Kidney tubule cell (primary cell): ENCODE measurements at regions not wholly inside any gene's neighbourhood (a gene's known extent, or its start where the extent isn't known, plus 50 kb on each side); places are given as distances from the start of the nearest gene placed in this dataset.
"Not testable (repeated sequence)": the region's sequence is repeated elsewhere in the genome, so short reads cannot be mapped to it uniquely, and the experiment has no call there.

ENCODE experiments used
- DNase-seq: peaks from one replicate; pipeline ENCODE4 v3.0.0-alpha.2; 2018; ENCODE audit warnings: low spot score

DNA sequence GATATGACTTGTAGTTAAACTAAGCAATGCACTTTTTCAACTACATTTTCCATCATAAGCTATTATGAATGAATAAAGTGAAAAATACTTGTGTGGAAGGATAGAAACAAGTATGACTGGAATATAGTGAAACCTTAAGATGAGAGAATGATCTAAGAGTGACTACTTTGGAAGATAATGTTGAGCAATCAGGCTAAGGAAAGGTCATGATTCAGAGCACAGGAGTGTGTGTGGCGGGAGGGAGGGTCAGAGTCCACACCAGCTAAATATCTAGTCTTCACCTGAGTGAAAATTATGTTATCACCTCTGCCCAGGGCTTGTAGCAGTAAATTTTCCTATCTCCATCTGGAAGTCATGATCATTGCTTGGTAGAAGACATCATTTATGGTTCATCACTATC is 833.4 kb upstream of the ATXN8OS start:
- DNase-seq, result peak; percentile 57

DNA sequence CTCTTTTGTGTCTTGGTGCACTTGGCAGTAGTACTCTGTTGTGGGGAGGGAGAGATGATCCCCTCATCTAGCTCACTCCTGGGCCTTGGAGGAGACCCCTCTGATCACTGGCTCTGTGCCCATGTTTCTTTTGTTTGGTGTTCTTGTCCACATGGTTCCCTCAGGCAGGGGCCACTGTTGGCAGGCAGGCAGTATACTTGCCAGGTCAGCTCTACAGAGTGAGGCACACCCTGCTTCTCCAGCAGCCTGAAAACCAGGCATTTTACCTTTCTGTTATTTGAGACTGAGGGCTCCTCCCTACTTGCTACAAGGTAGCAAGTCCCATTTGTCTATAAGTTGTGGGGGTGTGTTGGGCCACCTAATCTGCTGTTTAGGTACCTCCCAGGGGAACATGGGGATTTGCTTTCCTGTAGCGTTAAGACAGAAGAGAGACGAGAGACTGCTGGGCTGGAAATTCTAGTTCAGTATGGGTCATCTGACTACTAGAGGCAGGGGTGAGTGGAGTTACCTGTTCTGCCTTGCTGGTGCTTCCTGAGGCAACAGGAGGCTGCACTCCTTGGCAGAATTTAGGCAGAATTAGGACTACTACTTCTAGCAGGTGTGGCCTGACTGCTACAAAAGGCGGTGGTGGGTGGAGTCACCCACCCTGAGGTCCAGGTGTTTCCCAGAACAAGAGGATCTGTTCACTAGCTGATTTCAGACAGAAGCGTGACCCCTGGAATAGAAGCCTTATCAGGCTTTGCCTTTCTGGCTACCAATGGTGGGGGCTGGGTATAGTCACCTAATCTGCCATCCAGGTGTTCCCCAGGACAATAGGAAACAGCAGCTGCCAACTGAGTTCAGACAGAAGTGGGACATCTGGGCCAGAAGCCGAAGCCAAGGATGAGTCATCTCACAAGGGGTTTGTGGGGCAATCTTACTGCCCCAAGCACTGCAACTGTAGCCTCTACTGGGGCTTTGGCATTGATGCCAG is 843.0 kb upstream of the ATXN8OS start:
- DNase-seq, result no peak

DNA sequence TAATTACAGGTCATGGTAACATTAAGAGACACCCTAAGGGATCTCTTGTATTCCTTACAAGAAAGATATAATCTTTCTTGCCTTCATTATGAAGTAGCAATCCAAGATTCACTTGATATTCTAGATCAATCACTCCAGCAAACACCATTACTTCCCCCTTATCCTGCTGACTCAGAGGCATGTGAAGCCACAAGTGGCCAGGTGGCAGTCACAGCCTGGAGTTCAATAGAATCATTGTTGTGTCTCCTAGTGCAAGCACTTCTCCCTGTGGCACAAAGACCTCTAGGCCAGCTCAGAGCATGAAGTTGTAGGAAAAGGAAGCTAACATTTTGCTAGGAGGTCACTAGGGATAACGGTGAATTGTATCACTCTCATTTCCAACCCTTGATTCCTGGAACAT is 864.3 kb upstream of the ATXN8OS start:
- DNase-seq, result peak; percentile 50

DNA sequence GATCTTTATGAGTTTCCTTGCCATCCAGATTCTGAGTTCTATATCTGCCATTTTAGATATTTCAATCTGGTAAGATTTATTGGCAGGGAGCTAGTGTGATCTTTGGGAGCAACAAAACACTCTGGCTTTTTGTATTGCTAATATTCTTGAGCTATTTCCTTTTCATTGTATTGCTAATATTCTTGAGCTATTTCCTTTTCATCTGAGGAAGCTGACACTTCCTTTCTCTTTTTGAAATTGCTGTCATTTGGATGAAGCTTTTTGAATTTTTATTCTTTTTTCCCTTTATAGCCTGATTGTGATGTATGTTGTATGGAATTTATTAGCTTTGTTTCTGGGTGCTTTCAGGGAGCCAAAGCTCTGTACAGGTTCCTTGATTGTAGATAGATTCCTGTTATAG is 873.5 kb upstream of the ATXN8OS start:
- no peak for DNase-seq

DNA sequence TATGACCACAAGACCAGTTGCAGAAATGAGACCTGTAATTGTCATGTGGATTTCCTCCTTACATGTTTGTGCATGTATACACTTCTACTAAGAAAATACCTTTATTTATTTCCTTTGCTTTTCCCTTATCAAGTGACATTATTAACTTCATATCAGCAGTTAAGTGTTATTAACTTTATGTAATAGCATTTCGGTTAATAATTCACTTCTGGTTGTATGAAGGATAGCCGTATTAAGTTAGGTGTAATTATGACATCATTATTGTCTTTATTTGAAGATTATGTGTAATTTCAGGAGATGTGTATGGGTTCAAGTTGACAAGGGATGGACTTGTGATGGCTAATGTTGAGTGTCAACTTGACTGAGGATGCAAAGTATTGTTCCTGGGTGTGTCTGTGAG is 881.2 kb upstream of the ATXN8OS start:
- DNase-seq, result no peak

DNA sequence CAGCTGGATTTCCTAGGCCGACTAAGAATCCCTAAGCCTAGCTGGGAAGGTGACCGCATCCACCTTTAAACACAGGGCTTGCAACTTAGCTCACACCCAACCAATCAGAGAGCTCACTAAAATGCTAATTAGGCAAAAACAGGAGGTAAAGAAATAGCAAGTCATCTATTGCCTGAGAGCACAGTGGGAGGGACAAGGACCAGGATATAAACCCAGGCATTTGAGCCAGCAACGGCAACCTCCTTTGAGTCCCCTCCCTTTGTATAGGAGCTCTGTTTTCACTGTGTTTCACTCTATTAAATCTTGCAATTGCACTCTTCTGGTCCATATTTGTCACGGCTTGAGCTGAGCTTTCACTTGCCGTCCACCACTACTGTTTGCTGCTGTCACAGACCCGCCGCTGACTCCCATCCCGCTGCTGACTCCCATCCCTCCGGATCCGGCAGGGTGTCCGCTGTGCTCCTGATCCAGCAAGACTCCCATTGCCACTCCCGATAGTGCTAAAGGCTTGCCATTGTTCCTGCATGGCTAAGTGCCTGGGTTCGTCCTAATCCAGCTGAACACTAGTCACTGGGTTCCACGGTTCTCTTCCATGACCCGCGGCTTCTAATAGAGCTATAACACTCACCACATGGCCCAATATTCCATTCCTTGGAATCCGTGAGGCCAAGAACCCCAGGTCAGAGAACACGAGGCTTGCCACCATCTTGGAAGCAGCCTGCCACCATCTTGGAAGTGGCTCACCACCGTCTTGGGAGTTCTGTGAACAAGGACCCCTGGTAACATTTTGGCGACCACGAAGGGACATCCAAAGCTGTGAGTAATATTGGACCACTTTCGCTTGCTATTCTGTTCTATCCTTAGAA is 885.8 kb upstream of the ATXN8OS start:
- not testable (repeated sequence) for DNase-seq

DNA sequence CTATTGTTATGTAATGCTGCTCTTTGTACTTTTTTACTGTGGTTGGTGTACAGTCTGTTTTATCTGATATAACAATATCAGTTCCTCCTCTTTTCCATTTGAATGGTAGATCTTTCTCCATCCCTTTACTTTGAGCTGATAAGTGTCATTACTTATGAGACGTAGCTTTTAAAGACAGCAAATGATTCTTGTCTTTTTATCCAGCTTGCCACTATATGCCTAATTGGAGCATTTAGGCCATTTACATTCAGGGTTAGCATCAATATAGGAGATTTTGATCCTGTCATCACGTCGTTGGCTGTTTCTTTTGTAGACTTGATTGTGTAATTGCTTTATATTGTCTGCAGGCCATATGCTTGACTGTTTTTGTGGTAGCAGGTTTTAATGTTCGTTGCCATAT is 894.2 kb upstream of the ATXN8OS start:
- no peak for DNase-seq

DNA sequence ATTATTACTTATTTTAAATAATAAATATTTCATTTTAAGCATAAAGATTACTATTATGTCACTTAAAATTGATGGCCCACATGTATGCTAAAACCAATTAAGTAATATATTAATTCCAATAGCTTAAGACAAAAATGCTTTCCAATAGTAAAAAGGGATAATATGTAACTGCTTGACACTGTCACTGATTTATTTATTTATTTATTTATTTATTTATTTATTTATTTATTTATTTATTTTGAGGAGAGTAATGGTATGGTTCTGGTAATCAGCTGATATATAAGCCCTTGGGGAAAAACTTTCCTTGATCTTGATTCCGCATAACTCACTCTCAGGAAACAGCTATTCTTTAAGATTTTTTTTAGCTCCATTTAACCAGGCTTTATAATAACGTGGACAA is 903.0 kb upstream of the ATXN8OS start:
- no peak for DNase-seq

DNA sequence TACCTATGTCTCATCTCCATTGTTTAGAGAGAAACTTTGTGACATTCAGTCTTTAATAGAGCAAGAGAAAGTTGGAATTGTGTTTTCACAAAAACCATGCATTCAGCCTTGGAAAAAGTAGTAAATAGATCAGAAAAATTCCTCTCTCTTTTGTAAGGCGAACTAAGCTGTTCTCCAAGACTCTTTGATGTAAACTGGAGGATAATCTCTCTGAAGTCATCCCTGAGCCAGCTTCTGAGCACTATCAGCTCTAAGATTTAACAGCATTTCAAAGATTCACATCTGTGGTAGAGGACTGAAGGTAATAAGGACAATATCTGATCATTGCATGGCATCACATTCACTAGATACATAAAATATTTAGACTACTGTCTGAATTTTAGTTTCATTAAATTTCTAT is 904.6 kb upstream of the ATXN8OS start:
- DNase-seq, result no peak

DNA sequence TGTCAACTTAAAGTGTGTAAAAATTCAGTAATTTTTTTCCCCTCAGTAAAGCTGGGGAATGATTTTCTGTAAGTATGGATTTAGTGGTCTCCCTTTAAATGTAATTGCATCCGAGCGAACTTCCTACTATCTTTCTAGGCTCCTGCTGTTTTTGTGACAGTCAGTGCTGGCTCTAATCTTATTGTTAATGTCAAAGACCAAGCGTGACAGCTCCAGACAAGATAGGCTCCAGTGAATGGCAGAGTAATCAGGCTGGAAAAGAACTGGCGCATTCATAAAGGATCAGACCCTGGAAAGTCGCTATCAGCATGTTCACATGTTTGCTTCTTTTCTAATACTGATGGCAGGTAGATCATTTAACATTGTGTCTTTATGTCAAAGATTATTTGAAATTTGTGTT is 908.0 kb upstream of the ATXN8OS start:
- no peak for DNase-seq

DNA sequence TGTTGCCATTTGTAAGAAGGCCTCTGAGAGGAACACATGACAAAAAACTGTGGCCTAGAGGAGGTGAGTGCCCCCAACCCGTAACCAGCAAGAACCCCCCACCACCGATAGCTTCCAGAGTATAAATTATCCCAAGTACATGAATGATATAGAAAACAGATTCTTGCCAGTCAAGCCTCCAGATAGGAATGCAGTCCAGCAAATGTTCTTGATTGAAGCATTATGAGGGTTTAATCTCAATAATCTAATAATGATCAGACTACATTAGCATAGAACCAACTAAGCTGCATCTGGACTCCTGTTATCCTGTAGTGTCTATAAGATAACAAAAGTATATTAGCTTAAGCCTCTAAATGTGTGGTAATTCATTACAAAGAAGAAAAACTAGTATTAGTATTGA is 908.9 kb upstream of the ATXN8OS start:
- DNase-seq, result no peak

DNA sequence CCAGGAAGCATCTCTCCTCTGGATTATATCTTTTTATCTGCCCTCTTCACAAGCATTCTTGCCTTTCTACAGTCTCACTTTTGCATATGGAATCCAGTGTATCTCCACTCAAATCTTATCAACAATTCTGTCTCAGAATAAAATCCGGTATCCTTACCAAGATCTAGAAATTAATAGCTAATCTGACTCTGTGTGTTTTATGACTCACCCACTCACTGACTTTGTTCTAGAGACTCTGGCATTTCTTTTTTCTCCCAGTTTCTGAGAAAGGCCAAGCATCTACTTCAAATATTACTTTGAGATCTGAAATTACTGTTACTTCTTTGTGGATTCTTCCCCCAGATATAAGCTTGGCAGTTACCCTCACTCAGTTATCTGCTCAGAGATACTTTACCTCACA is 913.5 kb upstream of the ATXN8OS start:
- peak; percentile 32 for DNase-seq

DNA sequence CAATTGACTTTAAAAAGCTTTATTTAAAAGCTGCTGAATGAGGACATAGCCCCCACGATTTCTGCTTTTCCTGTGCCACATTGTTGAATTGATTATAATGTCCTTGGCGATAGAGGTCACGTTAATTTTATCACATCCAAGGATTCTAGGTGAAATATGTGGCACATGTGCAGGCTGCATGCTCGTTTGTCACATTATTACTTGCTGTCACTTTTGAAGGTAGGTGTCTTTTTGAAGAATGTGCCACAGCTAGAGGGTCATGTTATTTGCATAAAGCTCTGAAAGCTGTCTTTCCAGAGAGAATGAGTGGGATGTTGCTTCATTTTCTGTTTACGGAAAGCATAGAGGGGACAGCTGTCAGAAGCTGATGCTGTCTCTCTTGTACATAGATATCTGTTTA is 927.6 kb upstream of the ATXN8OS start:
- DNase-seq, result no peak

DNA sequence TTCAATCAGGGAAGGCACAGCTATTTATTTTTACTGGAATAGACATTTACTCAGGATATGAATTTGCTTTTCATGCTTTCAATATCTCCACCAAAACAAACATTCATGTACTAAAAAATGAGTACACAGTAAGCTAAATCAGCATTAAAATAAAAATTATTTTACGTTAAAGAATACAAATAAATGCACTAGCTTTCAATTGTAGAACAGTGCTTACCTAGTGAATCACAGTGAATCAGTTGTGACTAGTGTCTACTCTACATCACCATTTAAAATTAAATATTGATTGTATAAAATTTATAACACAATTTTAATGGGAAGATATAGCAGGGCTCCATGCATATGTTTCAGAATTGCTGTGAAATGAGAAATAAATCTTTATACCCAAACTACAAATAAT is 929.6 kb upstream of the ATXN8OS start:
- no peak for DNase-seq

DNA sequence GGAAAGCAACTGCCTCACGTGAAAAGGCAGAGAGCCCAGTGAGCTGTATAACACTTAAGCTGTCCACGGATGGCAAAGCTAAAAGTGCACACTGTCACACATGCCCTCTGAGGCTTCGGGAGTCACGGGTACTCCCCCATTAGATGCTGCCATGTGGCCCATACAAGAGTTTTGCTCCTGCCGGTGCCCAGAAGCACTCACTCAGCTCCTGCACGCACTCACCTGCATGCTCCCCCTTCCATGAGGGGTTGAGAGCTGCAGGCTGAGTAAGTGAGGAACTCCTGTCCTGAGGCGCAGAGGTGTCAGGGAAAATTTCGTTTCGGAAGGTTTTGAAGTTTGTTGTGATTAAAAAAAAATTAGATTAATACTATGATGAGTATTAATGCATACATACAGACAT is 939.2 kb upstream of the ATXN8OS start:
- DNase-seq, result no peak

DNA sequence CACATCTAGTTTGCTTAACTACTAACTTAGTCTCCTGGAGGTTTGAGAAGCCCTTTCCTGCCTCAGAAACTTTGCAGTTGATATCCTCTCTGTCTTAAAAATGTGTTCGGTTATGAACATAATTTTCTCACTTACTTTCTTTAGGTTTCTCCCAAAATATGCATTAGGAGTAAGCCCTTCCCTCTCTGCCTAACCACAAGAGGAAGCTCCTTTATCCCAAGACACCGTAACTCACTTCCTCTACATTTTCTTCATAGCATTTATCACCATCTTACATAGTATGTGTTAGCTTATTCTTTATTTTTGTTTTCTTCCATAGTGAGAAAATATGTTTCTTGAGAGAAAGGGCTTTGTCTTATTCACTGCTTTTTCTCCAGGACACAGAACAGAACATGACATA is 952.5 kb upstream of the ATXN8OS start:
- no peak for DNase-seq

DNA sequence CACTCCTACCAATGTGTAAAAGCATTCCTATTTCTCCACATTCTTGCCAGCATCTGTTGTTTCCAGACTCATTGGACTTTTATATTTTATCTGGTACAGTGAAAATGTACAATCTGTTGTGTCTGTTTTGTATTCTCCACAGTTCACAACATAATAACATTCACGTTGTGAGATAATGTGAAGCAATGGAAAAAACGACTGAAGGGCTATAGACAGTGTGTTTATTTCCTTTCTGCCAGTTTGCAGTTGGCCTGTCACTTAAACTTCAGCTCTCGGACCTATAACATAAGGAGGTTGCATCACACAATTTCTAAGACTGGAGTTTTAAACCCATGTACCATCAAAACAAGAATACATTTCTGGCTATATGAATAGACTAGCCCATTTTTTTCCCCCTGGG is 965.5 kb upstream of the ATXN8OS start:
- no peak for DNase-seq

DNA sequence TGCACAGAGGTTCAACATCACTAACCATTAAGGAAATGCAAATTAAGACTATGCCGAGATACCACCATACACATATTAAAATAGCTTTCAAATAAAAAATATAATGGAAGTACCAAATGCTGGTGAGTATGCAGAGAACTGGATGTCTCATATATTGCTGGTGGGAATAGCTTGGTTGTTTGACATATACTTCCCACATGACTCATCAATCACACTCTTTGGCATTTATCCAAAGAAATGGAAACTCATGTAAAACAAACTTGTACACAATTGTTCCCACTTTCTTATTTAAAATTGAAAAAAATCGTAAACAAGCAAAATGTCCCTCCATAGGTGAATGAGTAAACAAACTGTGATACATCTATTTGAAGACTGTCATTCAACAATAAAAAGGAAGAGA is 982.6 kb upstream of the ATXN8OS start:
- peak; percentile 1 for DNase-seq

DNA sequence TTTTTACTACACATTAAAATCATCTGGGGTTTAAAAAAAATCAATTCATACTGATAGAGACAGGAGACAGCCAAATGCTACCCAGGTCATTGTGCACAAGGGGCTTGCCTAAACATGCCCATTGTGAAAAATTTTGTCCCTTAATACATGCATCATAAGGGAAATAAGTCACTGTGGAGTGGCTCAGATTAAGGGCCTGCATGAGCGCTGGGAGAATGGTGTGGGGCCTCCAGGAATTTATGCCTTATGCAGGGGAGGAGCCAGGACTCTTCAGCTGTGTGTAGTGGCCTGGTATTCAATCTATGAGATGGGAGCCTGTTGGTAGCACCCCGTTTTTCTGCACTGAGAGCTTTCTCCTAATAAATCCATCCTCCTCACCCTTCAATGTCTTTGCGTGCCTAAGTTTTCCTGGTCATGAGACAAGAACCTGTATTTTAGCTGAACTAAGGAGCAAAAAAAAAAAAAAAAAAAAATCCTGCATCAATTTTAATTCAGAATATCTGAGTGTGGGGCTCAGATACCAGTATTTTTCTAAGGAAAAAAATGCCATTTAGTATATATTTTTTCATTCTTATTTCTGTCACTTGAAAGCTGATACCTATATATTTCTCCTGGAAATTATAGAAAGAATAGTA is 997.6 kb upstream of the ATXN8OS start:
- no peak for DNase-seq

DNA sequence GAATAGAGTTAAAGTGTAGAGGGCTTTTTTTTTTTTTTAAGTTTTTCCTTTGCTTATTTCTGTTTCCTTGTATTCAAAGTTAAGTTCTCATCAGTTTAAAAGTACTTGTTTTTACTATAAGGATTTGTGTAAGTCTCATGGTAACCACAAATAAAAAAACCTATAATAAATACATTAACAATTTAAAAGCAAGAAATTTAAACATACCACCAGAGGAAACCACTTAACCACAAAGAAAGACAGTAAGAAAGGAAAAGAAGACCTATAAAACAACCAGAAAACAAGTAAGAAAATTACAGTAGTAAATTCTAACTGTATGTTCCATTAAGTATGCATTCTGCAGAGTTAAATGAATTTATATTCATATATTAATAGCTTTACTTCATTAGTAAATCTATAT is 999.1 kb upstream of the ATXN8OS start:
- no peak for DNase-seq

DNA sequence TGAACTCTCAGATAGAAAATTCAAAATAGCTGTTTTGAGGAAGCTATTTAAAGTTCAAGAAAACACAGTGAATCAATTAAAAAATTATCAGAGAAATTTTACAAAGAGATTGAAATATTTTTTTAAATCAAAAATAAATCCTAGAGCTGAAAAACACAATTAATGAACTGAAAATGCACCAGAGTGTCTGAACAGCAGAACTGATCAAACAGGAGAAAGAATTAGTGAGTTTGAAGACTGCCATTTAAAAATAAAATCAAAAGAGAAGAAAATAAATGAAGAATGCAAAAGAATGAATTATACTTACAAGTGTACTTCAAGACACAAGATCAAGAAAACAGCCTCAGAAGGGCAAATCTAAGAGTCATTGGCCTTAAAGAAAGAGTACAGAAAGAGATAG is 1000.2 kb upstream of the ATXN8OS start:
- DNase-seq, result no peak

DNA sequence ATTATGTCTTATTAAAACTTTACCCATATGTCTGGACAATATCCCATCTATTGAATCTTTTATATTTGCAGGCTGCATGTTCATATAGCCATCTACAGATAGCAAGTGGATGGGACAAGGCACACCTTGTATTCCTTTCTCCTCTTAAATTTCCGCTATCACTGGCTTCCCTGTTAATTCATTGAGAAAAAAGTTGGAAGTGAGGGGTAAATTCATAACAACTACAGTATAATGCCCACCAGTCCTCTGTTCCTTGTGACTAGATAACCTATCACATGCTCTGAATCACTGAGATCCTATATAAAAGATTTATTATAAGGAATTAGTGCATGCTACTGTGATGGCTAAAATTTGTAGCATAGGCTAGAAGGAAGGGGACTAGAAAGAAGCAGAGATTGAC is 1005.8 kb upstream of the ATXN8OS start:
- no peak for DNase-seq

DNA sequence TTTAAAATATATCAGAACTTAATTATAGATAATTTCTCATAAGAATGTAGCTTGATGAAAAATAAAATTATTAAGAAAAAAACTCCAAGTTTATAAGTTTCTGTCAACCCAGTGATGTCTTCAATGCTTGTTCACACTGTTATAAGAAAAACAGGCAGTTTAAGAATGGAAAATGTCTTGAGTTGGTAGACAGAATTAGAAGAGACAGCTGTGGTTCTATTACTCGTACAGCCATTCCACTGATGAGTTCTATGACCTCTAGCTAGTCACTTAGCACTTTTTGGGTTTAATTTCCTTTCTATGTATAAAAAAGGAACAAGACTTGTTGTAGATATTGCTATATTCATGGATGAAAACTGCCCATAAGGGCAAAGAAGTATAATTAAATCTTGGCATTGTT is 1013.1 kb upstream of the ATXN8OS start:
- DNase-seq, result no peak
